Endodermal cell (in vitro differentiated cells): ENCODE measurements at regions not wholly inside any gene's neighbourhood (a gene's known extent, or its start where the extent isn't known, plus 50 kb on each side); places are given as distances from the start of the nearest gene placed in this dataset.
"Not testable (repeated sequence)": the region's sequence is repeated elsewhere in the genome, so short reads cannot be mapped to it uniquely, and the experiment has no call there.

Experiments used
- DNase-seq: peaks from one replicate; pipeline ENCODE4 v3.0.0-alpha.2; 2017
- H3K27ac ChIP-seq: 2 replicates; pipeline ENCODE4 v1.5.1; 2013; ENCODE audit warnings: mild to moderate bottlenecking, low read depth, low read length, moderate library complexity
- H3K27me3 ChIP-seq: 2 replicates; pipeline ENCODE4 v1.6.1; 2013; ENCODE audit warnings: mild to moderate bottlenecking, low read length, moderate library complexity; ENCODE audit not compliant: insufficient read depth, control insufficient read depth, poor library complexity, severe bottlenecking
- H3K36me3 ChIP-seq: 2 replicates; pipeline ENCODE4 v1.7.0; 2013; ENCODE audit warnings: mild to moderate bottlenecking, low read length, moderate library complexity; ENCODE audit not compliant: control insufficient read depth, insufficient read depth
- H3K4me1 ChIP-seq: one replicate; pipeline ENCODE4 v1.7.0; 2013; ENCODE audit warnings: low read length; ENCODE audit not compliant: control insufficient read depth, insufficient read depth
- H3K4me3 ChIP-seq: 2 replicates; pipeline ENCODE4 v1.5.1; 2013; ENCODE audit warnings: mild to moderate bottlenecking, low read length, moderate library complexity
- H3K9ac ChIP-seq: 2 replicates; pipeline ENCODE4 v1.6.1; 2013; ENCODE audit warnings: mild to moderate bottlenecking, low read length, moderate library complexity; ENCODE audit not compliant: poor library complexity, severe bottlenecking; ENCODE audit errors: extremely low read depth
- H3K9me3 ChIP-seq: 2 replicates; pipeline ENCODE4 v1.6.1; 2013; ENCODE audit warnings: mild to moderate bottlenecking, low read length, moderate library complexity; ENCODE audit not compliant: control insufficient read depth
- H3K27ac Mint-ChIP-seq: 2 replicates; pipeline ENCODE4 v1.8.0; 2020; ENCODE audit warnings: mixed read lengths
- H3K27me3 Mint-ChIP-seq: 2 replicates; pipeline ENCODE4 v1.8.0; 2021; ENCODE audit warnings: mild to moderate bottlenecking, mixed read lengths; ENCODE audit not compliant: insufficient read depth
- H3K36me3 Mint-ChIP-seq: 2 replicates; pipeline ENCODE4 v1.8.0; 2020; ENCODE audit warnings: low read depth, mixed read lengths
- H3K4me1 Mint-ChIP-seq: 2 replicates; pipeline ENCODE4 v1.8.0; 2020; ENCODE audit warnings: mixed read lengths
- H3K4me3 Mint-ChIP-seq: 2 replicates; pipeline ENCODE4 v1.8.0; 2020; ENCODE audit warnings: mild to moderate bottlenecking, moderate library complexity, mixed read lengths
- H3K9me3 Mint-ChIP-seq: 2 replicates; pipeline ENCODE4 v1.8.0; 2020; ENCODE audit warnings: mild to moderate bottlenecking, mixed read lengths
- CTCF ChIP-seq: fragments of 200-600 bp; sonication (generic); conservative IDR thresholded peaks from 2 replicates; pipeline ENCODE4 v1.5.0; 2021; ENCODE audit warnings: antibody characterized with exemption, mild to moderate bottlenecking
- WGBS, 2 experiments: methylation state at CpG; one replicate each; pipeline versions ENCODE4 v1.1.5 to v1.1.7; 2013; ENCODE audit warnings: missing lambda C conversion rate in 2 of 2, mixed read lengths in 1 of 2; ENCODE audit not compliant: insufficient coverage in 1 of 2, insufficient read length in 1 of 2; 5-methylcytosine and 5-hydroxymethylcytosine counted together

GRCh38 chr4:187127456-187127855 is 403.8 kb upstream of the FAT1 start:
- Histone ChIP-seq H3K27ac (no peak overlapping the region), H3K27me3 (no peaks in the 10 kb centered on the region), H3K9ac (no peak overlapping the region), H3K36me3 (no peaks in the 10 kb centered on the region), H3K4me3 (no peak overlapping the region), H3K9me3 (no peaks in the 10 kb centered on the region), H3K4me1 (no peaks in the 10 kb centered on the region)
- WGBS, 2 experiments = 85 to 100% methylated on average over 1 to 3 of the region's 3 CpGs
- Mint-ChIP-seq H3K4me1 (no peaks in the 10 kb centered on the region), H3K27me3 (no peaks in the 10 kb centered on the region), H3K9me3 (no peaks in the 10 kb centered on the region), H3K36me3 (no peaks in the 10 kb centered on the region), H3K27ac (no peak overlapping the region), H3K4me3 (no peak overlapping the region)
- no peak for DNase-seq
- no peak for TF ChIP-seq CTCF

GRCh38 chr4:187128222-187128621 is 404.6 kb upstream of the FAT1 start:
- WGBS, 2 experiments = 74 to 91% methylated on average over 6 to 11 of the region's 11 CpGs
- TF ChIP-seq CTCF = no peak
- Mint-ChIP-seq H3K36me3 (no peaks in the 10 kb centered on the region), H3K4me3 (no peak overlapping the region), H3K4me1 (no peaks in the 10 kb centered on the region), H3K27ac (no peak overlapping the region), H3K9me3 (no peaks in the 10 kb centered on the region), H3K27me3 (no peaks in the 10 kb centered on the region)
- Histone ChIP-seq H3K36me3 (no peaks in the 10 kb centered on the region), H3K9ac (no peak overlapping the region), H3K4me1 (no peaks in the 10 kb centered on the region), H3K27ac (no peak overlapping the region), H3K4me3 (no peak overlapping the region), H3K27me3 (no peaks in the 10 kb centered on the region), H3K9me3 (no peaks in the 10 kb centered on the region)
- no peak for DNase-seq

- Mint-ChIP-seq H3K4me3 (no peak overlapping the region), H3K36me3 (no peaks in the 10 kb centered on the region), H3K9me3 (no peaks in the 10 kb centered on the region), H3K27me3 (no peaks in the 10 kb centered on the region), H3K27ac (no peak overlapping the region), H3K4me1 (no peaks in the 10 kb centered on the region)
- Histone ChIP-seq H3K27me3 (no peaks in the 10 kb centered on the region), H3K9ac (no peak overlapping the region), H3K4me3 (no peak overlapping the region), H3K4me1 (no peaks in the 10 kb centered on the region), H3K36me3 (no peaks in the 10 kb centered on the region), H3K27ac (no peak overlapping the region), H3K9me3 (no peaks in the 10 kb centered on the region)
- TF ChIP-seq CTCF = no peak
- 73 to 80% methylated on average over 6 to 8 of the region's 8 CpGs for WGBS, 2 experiments
- no peak for DNase-seq
These were observed 405.3 kb upstream of the FAT1 start for GRCh38 chr4:187128976-187129375.

GRCh38 chr4:187131826-187132225 is 408.2 kb upstream of the FAT1 start:
- H3K36me3 Mint-ChIP-seq, H3K4me3 Mint-ChIP-seq, H3K36me3 ChIP-seq, H3K4me3 ChIP-seq, DNase-seq, H3K4me1 Mint-ChIP-seq, H3K9me3 ChIP-seq, H3K27me3 ChIP-seq, H3K4me1 ChIP-seq, H3K27ac ChIP-seq, H3K9me3 Mint-ChIP-seq, H3K27me3 Mint-ChIP-seq, H3K27ac Mint-ChIP-seq, H3K9ac ChIP-seq: not testable (repeated sequence)
- 100% methylated on average over 1 of the region's 1 CpG; no CpG with 5 or more reads in 1 of the 2 experiments for WGBS, 2 experiments
